DMS114 treated with DMSO at 0.1 percent for 48 hours (cell line): ENCODE measurements at regions not wholly inside any gene's neighbourhood (a gene's known extent, or its start where the extent isn't known, plus 50 kb on each side); places are given as distances from the start of the nearest gene placed in this dataset.
"Not testable (repeated sequence)": the region's sequence is repeated elsewhere in the genome, so short reads cannot be mapped to it uniquely, and the experiment has no call there.

Experiments used
- DNase-seq: peaks from one replicate; lab custom pipeline; 2025; ENCODE audit not compliant: unreplicated experiment; lab: John Stamatoyannopoulos, UW

DNA sequence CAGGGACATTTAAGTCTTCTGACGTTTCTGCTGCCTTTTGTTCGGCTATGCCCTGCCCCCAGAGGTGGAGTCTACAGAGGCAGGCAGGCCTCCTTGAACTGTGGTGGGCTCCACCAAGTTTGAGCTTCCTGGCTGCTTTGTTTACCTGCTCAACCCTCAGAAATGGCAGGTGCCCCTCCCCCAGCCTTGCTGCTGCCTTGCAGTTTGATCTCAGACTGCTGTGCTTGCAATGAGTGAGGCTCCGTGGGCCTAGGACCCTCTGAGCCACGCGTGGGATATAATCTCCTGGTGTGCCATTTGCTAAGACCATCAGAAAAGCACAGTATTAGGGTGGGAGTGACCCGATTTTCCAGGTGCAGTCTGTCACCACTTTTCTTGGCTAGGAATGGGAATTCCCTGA lies 647.3 kb downstream of the CD109 start:
- not testable (repeated sequence) for DNase-seq

DNA sequence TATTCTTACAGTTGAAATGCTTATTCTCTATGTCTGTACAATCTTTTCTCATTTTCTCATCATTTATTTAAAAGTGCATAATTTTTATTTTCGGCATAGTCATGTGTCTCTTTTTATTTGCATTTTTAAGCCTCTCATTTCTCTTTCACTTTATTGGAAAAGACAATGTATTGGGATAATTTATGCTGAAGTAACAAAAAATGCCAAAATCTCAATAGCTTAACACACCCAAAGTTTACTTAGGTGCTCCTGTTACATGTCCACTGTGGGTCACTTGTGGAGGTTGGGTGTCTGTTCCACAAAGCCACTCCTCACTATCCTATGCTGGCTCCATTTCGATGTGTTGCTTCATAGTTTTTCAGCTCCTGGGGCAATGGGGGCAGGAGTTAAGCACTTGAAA lies 638.7 kb downstream of the CD109 start:
- no peak for DNase-seq

- DNase-seq: no peak
These were observed 637.4 kb downstream of the CD109 start for GRCh38 chr6:74333406-74333805.

DNA sequence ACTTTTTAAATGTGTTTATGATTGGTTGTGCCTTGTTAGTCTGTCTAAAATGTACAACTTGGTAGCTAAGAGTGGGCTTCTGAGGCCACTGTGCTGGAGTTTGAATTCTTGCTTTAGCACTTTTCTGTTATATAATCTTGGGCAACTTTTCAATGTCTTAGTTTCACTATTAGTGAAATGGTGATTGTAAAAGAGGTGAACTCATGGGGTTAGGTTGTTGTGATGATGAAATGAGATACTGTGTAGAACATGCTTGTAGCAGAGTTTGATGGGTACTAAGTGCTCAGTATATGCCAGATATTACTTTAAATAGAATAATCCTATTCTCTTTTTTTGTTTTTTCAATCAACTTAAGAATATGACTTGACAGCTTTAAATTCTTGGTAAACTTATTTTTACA lies 624.7 kb downstream of the CD109 start:
- no peak for DNase-seq

DNA sequence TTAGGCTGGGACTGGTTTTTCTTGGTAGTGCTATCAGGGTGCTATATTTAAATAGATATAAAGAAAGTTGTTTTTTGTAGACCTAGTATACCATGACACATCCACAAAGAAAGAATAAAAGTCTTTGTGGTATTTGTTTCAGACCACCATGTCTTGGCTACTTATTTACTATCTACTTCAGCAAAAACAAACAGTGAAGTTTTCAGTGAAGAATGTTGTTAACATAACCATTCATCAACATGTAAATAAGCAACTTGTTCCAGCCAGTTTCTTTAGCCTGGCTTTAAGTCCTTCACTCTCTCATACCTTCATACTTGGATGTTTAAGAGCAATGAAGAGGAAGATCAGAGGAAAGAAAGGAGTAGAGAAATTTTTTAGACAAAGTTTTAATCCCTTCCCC lies 624.1 kb downstream of the CD109 start:
- DNase-seq: no peak

GRCh38 chr6:74319292-74319691 lies 623.3 kb downstream of the CD109 start:
- DNase-seq: no peak

GRCh38 chr6:74318738-74319137 lies 622.7 kb downstream of the CD109 start:
- DNase-seq: no peak

DNA sequence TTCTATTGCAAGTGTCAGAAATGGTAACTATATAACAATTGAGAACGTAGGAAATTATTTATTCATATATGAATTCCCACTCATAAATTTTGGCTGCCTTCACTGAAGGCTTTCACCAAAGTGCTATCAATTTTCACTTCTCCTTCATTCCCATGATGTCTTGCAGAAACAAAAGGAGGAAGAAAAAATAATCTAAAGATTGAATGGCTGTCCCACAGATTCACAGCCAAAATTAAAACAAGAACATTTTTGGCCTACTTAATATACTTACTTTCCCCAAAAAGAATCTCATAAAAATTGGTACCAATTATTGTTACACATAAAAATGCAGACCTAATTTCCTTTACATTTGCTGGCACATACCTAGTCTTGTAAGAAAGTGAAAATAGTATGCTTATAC lies 616.1 kb downstream of the CD109 start:
- DNase-seq: no peak

DNA sequence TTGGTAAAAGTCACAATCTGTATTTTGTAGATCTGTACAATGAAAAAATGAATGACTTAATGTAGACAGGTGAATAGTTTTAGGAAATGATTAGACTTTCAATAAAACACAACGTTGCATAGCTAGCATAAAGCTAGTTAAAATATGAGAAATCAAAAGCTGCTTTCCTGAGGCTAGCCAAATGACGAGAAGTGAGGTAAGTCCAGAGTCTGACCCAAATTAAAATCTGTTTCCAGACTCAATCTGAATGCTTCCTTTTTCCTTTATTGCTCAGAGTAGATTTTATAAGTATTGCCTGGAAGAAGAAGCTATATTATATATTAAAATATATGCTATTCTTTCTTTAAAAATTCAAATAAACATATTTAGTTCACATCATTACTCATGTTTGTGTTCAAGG lies 615.4 kb downstream of the CD109 start:
- DNase-seq: no peak

GRCh38 chr6:74289884-74290283 lies 593.9 kb downstream of the CD109 start:
- DNase-seq: no peak

GRCh38 chr6:74287932-74288331 lies 591.9 kb downstream of the CD109 start:
- no peak for DNase-seq

DNA sequence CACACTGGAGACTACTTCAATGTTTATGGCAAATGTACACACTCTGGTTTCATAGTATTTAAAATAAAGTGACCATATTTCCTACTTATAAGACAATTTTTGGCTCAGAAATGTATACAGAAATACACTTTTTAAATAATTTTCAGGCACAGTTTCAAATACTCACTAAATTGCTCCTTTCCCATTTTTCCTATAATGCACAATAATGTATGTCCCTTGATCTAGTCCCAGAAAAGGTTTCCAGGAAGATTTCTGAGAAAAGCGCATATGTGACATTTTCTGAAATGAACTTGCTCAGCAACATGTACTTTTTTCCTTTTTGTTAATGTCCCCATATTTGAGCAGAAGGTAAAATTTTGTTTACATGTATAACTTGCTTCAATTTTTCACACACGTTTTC lies 591.4 kb downstream of the CD109 start:
- no peak for DNase-seq

GRCh38 chr6:74284284-74284683 lies 588.3 kb downstream of the CD109 start:
- DNase-seq: no peak

- DNase-seq: no peak
These were observed 587.5 kb downstream of the CD109 start for GRCh38 chr6:74283532-74283931.

GRCh38 chr6:74282143-74282689 lies 586.2 kb downstream of the CD109 start:
- no peak for DNase-seq

DNA sequence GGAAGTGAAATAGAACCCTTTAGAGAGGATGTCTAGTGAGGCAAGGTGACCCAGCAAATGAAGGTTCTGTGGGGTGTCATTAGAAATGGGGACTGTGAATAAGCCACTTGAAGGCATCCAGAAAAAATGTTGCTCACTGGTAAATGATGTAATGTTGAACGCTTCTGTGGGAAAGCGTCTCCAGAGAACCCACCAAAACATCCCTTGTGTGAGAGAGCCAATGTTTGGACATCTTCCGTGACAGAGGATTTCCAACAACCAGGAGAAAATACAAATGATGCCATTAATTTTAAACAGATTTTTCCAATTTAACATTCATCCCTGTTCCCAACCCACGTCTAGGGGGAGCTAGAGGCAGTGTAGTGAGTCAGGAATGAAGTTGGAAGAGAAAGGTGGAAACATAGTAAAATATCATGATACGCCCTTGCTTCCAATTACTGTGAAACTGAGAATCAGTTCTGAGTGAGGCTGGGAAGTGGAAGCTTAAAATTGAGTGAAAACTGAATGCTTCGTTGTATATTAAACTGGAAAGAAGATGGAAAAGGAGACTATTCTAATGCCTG lies 584.2 kb downstream of the CD109 start:
- no peak for DNase-seq

GRCh38 chr6:74277777-74278186 lies 581.8 kb downstream of the CD109 start:
- DNase-seq: no peak

- DNase-seq: no peak
These were observed 577.5 kb downstream of the CD109 start for GRCh38 chr6:74273541-74273940.

DNA sequence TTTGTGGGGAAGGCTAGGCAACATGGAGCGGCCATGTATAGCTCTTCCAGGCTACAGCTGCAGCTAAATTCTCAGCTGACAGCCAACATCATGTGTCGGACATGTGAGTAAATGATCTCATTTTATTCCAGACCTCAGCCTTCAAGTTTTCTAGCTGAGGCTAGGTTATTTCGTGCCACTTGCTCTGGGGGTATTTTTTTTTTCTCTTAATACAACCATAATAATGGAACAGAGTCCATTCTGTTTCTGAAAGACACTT lies 573.5 kb downstream of the CD109 start:
- DNase-seq: no peak

DNA sequence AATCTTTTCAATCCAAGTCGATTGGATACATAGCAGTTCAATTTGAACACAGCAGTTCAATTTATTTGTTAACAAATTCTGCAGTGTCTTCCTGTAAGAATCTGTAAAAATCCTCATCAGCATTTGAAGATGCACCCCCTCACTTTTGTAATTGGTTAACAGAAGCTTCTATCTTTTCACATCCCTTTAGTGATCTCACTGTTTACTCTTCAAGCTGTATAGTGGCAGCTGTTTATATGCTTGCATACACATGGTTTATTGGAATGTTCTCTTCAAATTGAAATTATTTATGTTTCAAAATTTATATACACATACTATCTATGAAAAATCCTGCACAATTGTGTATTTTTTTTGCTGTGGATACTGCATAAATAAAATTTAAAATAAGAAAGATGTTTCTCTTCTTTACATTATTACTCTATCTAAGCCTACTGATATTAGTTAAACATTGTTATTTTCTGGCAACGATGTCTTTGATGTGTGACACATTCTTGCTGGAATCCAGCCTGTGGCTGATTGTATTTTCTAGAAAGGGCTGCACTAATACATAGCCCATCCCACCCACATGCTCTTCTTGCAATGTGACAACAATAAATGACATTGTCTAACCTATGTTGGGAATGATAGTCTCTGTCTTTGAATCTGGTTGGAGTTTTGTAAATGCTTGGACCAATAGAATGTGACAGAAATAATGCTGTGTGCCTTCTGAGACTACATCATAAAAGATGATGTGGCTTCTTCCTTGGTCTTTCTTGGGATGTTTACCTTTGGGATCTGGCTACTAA lies 573.0 kb downstream of the CD109 start:
- no peak for DNase-seq

GRCh38 chr6:74259981-74260380 lies 564.0 kb downstream of the CD109 start:
- no peak for DNase-seq

- DNase-seq: no peak
These were observed 560.8 kb downstream of the CD109 start for GRCh38 chr6:74256781-74257180.

GRCh38 chr6:74256381-74256780 lies 560.4 kb downstream of the CD109 start:
- no peak for DNase-seq
